Upper lobe of left lung (tissue), 6 donors: ENCODE measurements at regions not wholly inside any gene's neighbourhood (a gene's known extent, or its start where the extent isn't known, plus 50 kb on each side); places are given as distances from the start of the nearest gene placed in this dataset.

Experiments
- ATAC-seq, 2 donors: fragments of 200-7000 bp; cut with Tn5 transposase; one replicate each; pipeline ENCODE4 v1.9.1; 2022; ENCODE audit warnings: mild to moderate bottlenecking in 2 of 2, moderate library complexity in 2 of 2; ENCODE audit not compliant: low FRiP score in 2 of 2
- DNase-seq, 2 donors: peaks; one replicate each; pipeline ENCODE4 v3.0.0-alpha.2; 2019 to 2020
- H3K27ac ChIP-seq, 4 donors: fragments of 200-600 bp; sonication (generic); one replicate each; pipeline ENCODE4 v1.5.1; 2016 to 2019
- H3K27me3 ChIP-seq, 4 donors: fragments of 200-600 bp; sonication (generic); one replicate each; pipeline ENCODE4 v1.5.1; 2017 to 2019
- H3K36me3 ChIP-seq, 4 donors: fragments of 200-600 bp; sonication (generic); one replicate each; pipeline ENCODE4 v1.5.1; 2016 to 2019
- H3K4me1 ChIP-seq, 4 donors: fragments of 200-600 bp; sonication (generic); one replicate each; pipeline ENCODE4 v1.5.1; 2018 to 2019
- H3K4me3 ChIP-seq, 4 donors: fragments of 200-600 bp; sonication (generic); one replicate each; pipeline ENCODE4 v1.5.1; 2017 to 2019; ENCODE audit warnings: mild to moderate bottlenecking in 2 of 4, moderate library complexity in 1 of 4
- H3K9me3 ChIP-seq, 4 donors: fragments of 200-600 bp; sonication (generic); one replicate each; pipeline ENCODE4 v1.5.1; 2018 to 2019
- EP300 ChIP-seq, 4 donors: sonication (generic); formaldehyde crosslinking; IDR thresholded peaks; one replicate each; pipeline ENCODE4 v1.5.1; 2017; ENCODE audit warnings: antibody characterized with exemption in 4 of 4, control low read depth in 2 of 4
- POLR2A ChIP-seq, 4 donors: fragments of 450-650 bp; IDR thresholded peaks; one replicate each; pipeline ENCODE4 v1.5.1; 2016 to 2017; ENCODE audit warnings: antibody characterized with exemption in 4 of 4, mild to moderate bottlenecking in 2 of 4
- POLR2AphosphoS5 ChIP-seq, 2 donors: sonication (generic); formaldehyde crosslinking; IDR thresholded peaks; one replicate each; pipeline ENCODE4 v1.5.1; 2017; ENCODE audit warnings: antibody characterized with exemption in 2 of 2
- WGBS, 2 donors: methylation state at CpG; one replicate each; pipeline ENCODE4 v1.1.5; 2017 to 2018; 5-methylcytosine and 5-hydroxymethylcytosine counted together
- TF ChIP-seq, protein P1 (sequence below), 6 experiments: fragments of 450-650 bp in 4 of 6; fragments of 200-600 bp in 2 of 6; sonication (generic) in 2 of 6; IDR thresholded peaks; one replicate each; pipeline ENCODE4 v1.5.1; 2016 to 2019; ENCODE audit warnings: antibody characterized with exemption in 6 of 6
- donor health status: DM: no; HTN: no; CAD: no; lungs with moderate emphysema.
- donor health status: DM: no; HTN: yes; CAD: no; lungs with severe emphysema.

GRCh38 chr13:26831336-26831908, 70.8 kb upstream of the GPR12 start:
- Histone ChIP-seq H3K36me3 (no peaks in the 10 kb centered on the region), H3K4me1 (no peaks in the 10 kb centered on the region), H3K9me3 (no peaks in the 10 kb centered on the region), H3K27me3 (no peaks in the 10 kb centered on the region), H3K4me3 (no peak overlapping the region), H3K27ac (no peak overlapping the region)
- no peak for TF ChIP-seq POLR2AphosphoS5 (IDR thresholded peaks at IDR 0.05)
- TF ChIP-seq EP300 (IDR thresholded peaks at IDR 0.05) = no peak
- TF ChIP-seq POLR2A (IDR thresholded peaks at IDR 0.05) = no peak
- TF ChIP-seq, protein P1, sequence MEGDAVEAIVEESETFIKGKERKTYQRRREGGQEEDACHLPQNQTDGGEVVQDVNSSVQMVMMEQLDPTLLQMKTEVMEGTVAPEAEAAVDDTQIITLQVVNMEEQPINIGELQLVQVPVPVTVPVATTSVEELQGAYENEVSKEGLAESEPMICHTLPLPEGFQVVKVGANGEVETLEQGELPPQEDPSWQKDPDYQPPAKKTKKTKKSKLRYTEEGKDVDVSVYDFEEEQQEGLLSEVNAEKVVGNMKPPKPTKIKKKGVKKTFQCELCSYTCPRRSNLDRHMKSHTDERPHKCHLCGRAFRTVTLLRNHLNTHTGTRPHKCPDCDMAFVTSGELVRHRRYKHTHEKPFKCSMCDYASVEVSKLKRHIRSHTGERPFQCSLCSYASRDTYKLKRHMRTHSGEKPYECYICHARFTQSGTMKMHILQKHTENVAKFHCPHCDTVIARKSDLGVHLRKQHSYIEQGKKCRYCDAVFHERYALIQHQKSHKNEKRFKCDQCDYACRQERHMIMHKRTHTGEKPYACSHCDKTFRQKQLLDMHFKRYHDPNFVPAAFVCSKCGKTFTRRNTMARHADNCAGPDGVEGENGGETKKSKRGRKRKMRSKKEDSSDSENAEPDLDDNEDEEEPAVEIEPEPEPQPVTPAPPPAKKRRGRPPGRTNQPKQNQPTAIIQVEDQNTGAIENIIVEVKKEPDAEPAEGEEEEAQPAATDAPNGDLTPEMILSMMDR (IDR thresholded peaks at IDR 0.05) = no peak
- WGBS, 2 donors = 62 to 67% methylated on average over 6 of the region's 6 CpGs
- DNase-seq = no peak
- no peak for ATAC-seq

DNA sequence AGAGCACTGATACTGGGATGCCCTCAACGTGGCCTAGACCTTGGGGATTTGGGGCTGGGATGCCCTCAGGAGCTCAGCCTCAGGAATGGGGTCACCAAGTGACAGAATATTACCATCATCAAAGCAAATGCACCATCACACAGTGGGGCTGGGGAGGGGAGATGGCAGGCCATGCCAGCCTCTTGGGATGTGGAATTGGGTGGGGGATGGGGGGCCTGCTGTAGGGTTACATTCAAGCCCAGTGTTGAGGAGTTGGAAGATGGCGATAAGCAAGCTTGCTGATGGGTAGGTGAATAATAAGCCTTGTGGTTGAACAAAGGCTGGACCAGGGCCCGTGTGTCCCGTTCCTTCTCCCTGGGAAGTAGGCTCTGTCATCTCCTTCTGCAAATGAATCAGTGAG, 69.1 kb upstream of the GPR12 start:
- H3K27ac ChIP-seq = no peak overlapping the region
- H3K9me3 ChIP-seq = no peaks in the 10 kb centered on the region
- no peaks in the 10 kb centered on the region for H3K4me1 ChIP-seq

DNA sequence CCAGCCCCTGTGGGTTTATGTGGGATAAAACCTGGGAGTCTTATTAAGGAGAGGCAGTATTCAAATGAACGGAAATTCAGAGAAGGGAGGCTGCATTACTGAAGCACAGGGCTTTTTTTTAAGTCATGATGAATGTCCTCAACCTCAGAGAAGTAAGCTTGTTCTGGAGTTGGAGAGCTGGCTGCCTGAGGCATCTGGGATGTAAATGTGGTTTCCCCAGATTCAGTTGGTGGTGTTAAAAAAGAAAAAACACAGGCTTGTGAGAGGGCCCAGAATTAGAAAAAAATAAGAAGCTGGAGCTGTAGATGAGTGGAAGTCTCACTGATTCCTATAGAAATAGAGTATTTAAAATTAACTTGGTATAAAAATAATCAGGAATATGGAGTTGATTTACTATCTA, 64.0 kb upstream of the GPR12 start:
- WGBS, 2 donors = 33 to 84% methylated on average over 1 of the region's 1 CpG
- Histone ChIP-seq H3K27me3 (no peaks in the 10 kb centered on the region), H3K4me1 (no peaks in the 10 kb centered on the region), H3K4me3 (no peak overlapping the region), H3K36me3 (no peaks in the 10 kb centered on the region), H3K9me3 (no peaks in the 10 kb centered on the region), H3K27ac (no peak overlapping the region)
- ATAC-seq = no peak
- no peak for DNase-seq
- TF ChIP-seq, protein P1 (IDR thresholded peaks at IDR 0.05) = no peak

More for the DNA sequence above, 69.1 kb upstream of the GPR12 start:
- TF ChIP-seq, protein P1 (IDR thresholded peaks at IDR 0.05) = no peak
- no peak for TF ChIP-seq POLR2AphosphoS5 (IDR thresholded peaks at IDR 0.05)
- no peak for TF ChIP-seq POLR2A (IDR thresholded peaks at IDR 0.05)
- no peak for TF ChIP-seq EP300 (IDR thresholded peaks at IDR 0.05)
- H3K4me3 ChIP-seq = no peak overlapping the region
- DNase-seq = no peak
- H3K36me3 ChIP-seq = no peaks in the 10 kb centered on the region
- H3K27me3 ChIP-seq = no peaks in the 10 kb centered on the region
- 89 to 96% methylated on average over 4 of the region's 4 CpGs for WGBS, 2 donors
- ATAC-seq = no peak

DNA sequence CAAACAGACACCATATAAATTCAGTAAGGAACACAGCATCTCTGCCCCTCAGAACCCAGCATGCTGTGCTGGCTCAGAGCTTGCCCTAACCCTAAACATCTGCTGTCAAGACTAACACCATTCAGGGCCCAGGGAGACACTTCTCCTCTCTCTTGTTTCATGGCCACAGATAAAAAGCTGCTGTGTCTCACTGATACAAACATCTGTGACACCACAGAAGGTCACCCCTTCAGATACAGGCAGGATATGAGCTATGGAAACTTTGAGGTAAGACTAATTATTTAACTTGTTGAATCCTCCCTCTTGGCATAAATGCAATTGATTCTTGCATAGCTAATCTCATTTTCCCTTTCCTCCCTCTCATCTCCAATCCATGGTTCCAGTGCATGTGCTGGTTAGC, 61.6 kb upstream of the GPR12 start:
- DNase-seq = no peak
- H3K9me3 ChIP-seq = no peaks in the 10 kb centered on the region
- ATAC-seq = no peak
- H3K27me3 ChIP-seq = no peaks in the 10 kb centered on the region
- no peak for TF ChIP-seq POLR2AphosphoS5 (IDR thresholded peaks at IDR 0.05)
- TF ChIP-seq POLR2A (IDR thresholded peaks at IDR 0.05) = no peak
- no peak for TF ChIP-seq EP300 (IDR thresholded peaks at IDR 0.05)
- TF ChIP-seq, protein P1 (IDR thresholded peaks at IDR 0.05) = no peak
- no peak overlapping the region for H3K4me3 ChIP-seq
- H3K4me1 ChIP-seq = no peaks in the 10 kb centered on the region
- no peak overlapping the region for H3K27ac ChIP-seq
- H3K36me3 ChIP-seq = no peaks in the 10 kb centered on the region

DNA sequence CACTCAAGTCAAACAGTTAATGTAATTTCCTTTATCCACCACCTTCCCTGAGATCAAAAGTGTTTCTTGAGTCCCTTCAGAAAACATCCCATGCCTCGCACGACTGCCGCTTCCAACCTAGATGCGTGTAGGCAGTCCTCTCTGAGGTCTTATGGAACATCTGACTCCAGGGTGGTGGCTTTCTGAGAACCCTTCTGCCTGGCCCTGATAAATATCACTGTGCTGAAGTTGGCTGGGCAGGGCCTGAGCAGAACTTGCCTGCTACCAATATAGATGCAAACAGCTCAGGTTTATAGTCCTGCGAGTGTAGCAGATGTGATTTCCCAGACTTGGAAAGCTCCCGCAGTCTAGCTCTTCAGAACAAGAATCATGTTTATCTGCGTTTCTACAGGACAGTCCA, 61.1 kb upstream of the GPR12 start:
- no peak for ATAC-seq
- H3K4me3 ChIP-seq = no peak overlapping the region
- H3K9me3 ChIP-seq = no peaks in the 10 kb centered on the region
- TF ChIP-seq POLR2A (IDR thresholded peaks at IDR 0.05) (no peak), EP300 (IDR thresholded peaks at IDR 0.05) (no peak), POLR2AphosphoS5 (IDR thresholded peaks at IDR 0.05) (no peak)
- TF ChIP-seq, protein P1 (IDR thresholded peaks at IDR 0.05) = no peak
- H3K36me3 ChIP-seq = no peaks in the 10 kb centered on the region
- no peak overlapping the region for H3K27ac ChIP-seq
- H3K27me3 ChIP-seq = no peaks in the 10 kb centered on the region
- H3K4me1 ChIP-seq = no peaks in the 10 kb centered on the region
- 92 to 98% methylated on average over 5 to 7 of the region's 7 CpGs for WGBS, 2 donors
- no peak for DNase-seq
